K562 (cell line): ENCODE measurements at regions not wholly inside any gene's neighbourhood (a gene's known extent, or its start where the extent isn't known, plus 50 kb on each side); places are given as distances from the start of the nearest gene placed in this dataset.
A peak's percentile ranks its signal among the peaks of the same experiment; 100 is the strongest.

Experiments
- ATAC-seq: fragments of 200-7000 bp; cut with Tn5 transposase; 3 replicates; pipeline ENCODE4 v1.9.1; 2020; ENCODE audit warnings: moderate library complexity
- BruUV-seq: library from RNA; stranded (reverse); fragments of 400-500 nt; replicated peaks from 2 replicates; lab custom pipeline; 2021; lab: Mats Ljungman, UMichigan
- CTCF ChIA-PET: fragments of 300-600 bp; formaldehyde crosslinking; extraction: SDS; loops from one replicate; lab custom pipeline; 2021; ENCODE audit warnings: low intra/inter-chr PET ratio; lab: Yijun Ruan, JAX
- POLR2A ChIA-PET: fragments of 300-600, 350-650 bp; sonication (Branson Sonifier 250); formaldehyde crosslinking; extraction: SDS; loops from one replicate; lab custom pipeline; 2021; ENCODE audit warnings: antibody characterized with exemption, inconsistent platforms; lab: Yijun Ruan, JAX
- DNase-seq, 4 experiments: peaks; one replicate each; pipeline versions ENCODE4 v3.0.0 to v3.0.0-alpha.2; 2011 to 2018; ENCODE audit warnings: low spot score in 3 of 4, mixed read lengths in 3 of 4; ENCODE audit errors: extremely low read depth in 1 of 4
- FAIRE-seq: peaks from 2 replicates; lab custom pipeline; 2011; peaks lifted over from hg19 to GRCh38; lab: Jason Lieb, UNC
- H2AFZ ChIP-seq: 2 replicates; pipeline ENCODE4 v1.6.0; 2011; ENCODE audit warnings: low read depth, low read length, control low read depth, inconsistent platforms
- H3K27ac ChIP-seq: fragments of 200-600 bp; 3 replicates; pipeline ENCODE4 v1.8.0; 2011; ENCODE audit warnings: low read depth, mild to moderate bottlenecking, control low read depth, inconsistent platforms, low read length, moderate library complexity, mixed read lengths; ENCODE audit errors: extremely low read depth
- H3K27me3 ChIP-seq, 2 experiments: fragments of 300-600 bp in 1 of 2; 2 replicates in 1 of 2; 3 replicates in 1 of 2; pipeline versions ENCODE4 v1.6.0 to v1.8.0; 2011; ENCODE audit warnings: inconsistent platforms in 2 of 2, low read length in 2 of 2, mild to moderate bottlenecking in 1 of 2, mixed read lengths in 1 of 2, moderate library complexity in 1 of 2; ENCODE audit not compliant: control insufficient read depth in 2 of 2, insufficient read depth in 2 of 2
- H3K36me3 ChIP-seq: fragments of 300-600 bp; 3 replicates; pipeline ENCODE4 v1.8.0; 2011; ENCODE audit warnings: mild to moderate bottlenecking, low read length, inconsistent platforms; ENCODE audit not compliant: control insufficient read depth, insufficient read depth
- H3K4me1 ChIP-seq, 2 experiments: fragments of 200-600 bp in 1 of 2; replicated peaks in 1 of 2; 2 replicates in 1 of 2; 3 replicates in 1 of 2; pipeline versions ENCODE4 v1.5.1 to v1.8.0; 2011; ENCODE audit warnings: inconsistent platforms in 2 of 2, low read length in 2 of 2, mild to moderate bottlenecking in 1 of 2, mixed read lengths in 1 of 2, moderate library complexity in 1 of 2; ENCODE audit not compliant: control insufficient read depth in 2 of 2, insufficient read depth in 2 of 2
- H3K4me2 ChIP-seq: 2 replicates; pipeline ENCODE4 v1.6.1; 2011; ENCODE audit warnings: low read length, control low read depth, inconsistent platforms, mixed read lengths; ENCODE audit not compliant: insufficient read depth
- H3K4me3 ChIP-seq: fragments of 200-600 bp; sonication (generic), shearing (Covaris generic); 2 replicates; pipeline ENCODE4 v1.5.1; 2016; ENCODE audit warnings: control low read depth, inconsistent platforms
- H3K79me2 ChIP-seq: fragments of 200-600 bp; 3 replicates; pipeline ENCODE4 v1.8.0; 2011; ENCODE audit warnings: low read length, inconsistent platforms; ENCODE audit not compliant: control insufficient read depth, insufficient read depth
- H3K9ac ChIP-seq, 2 experiments: 2 replicates each; pipeline versions ENCODE4 v1.6.0 to v1.6.1; 2011; ENCODE audit warnings: low read depth in 2 of 2, low read length in 2 of 2, control low read depth in 1 of 2, inconsistent platforms in 1 of 2, mild to moderate bottlenecking in 1 of 2, mixed read lengths in 1 of 2; ENCODE audit not compliant: insufficient read depth in 1 of 2
- H3K9me1 ChIP-seq: one replicate; pipeline ENCODE4 v1.6.0; 2011; ENCODE audit warnings: inconsistent platforms, mild to moderate bottlenecking, low read length, moderate library complexity; ENCODE audit not compliant: control insufficient read depth, insufficient read depth
- H3K9me3 ChIP-seq: replicated peaks from 2 replicates; pipeline ENCODE4 v1.5.1; 2011; ENCODE audit warnings: low read depth, low read length, inconsistent platforms; ENCODE audit not compliant: control insufficient read depth, insufficient read depth
- H4K20me1 ChIP-seq: replicated peaks from 2 replicates; pipeline ENCODE4 v1.6.1; 2011; ENCODE audit warnings: low read length, inconsistent platforms, mixed read lengths; ENCODE audit not compliant: control insufficient read depth, insufficient read depth
- EGR1 ChIP-seq: fragments of 450-650 bp; conservative IDR thresholded peaks from 2 replicates; pipeline ENCODE4 v1.6.1; 2017; ENCODE audit warnings: mild to moderate bottlenecking
- HDGF ChIP-seq: fragments of 450-650 bp; IDR thresholded peaks from 2 replicates; pipeline ENCODE4 v1.6.1; 2016
- KDM5B ChIP-seq: fragments of 200-600 bp; sonication (generic); IDR thresholded peaks from 2 replicates; pipeline ENCODE4 v1.6.1; 2012; ENCODE audit warnings: low read depth, mild to moderate bottlenecking, moderate library complexity, low read length, control low read depth, inconsistent platforms; ENCODE audit not compliant: insufficient replicate concordance
- MCM3 ChIP-seq: fragments of 450-650 bp; IDR thresholded peaks from 2 replicates; pipeline ENCODE4 v1.6.1; 2016
- OTX1 ChIP-seq: fragments of 450-650 bp; formaldehyde crosslinking; IDR thresholded peaks from 2 replicates; pipeline ENCODE4 v1.4.0; 2022; ENCODE audit warnings: mild to moderate bottlenecking
- PCBP2 ChIP-seq: fragments of 200-400 bp; formaldehyde crosslinking; IDR thresholded peaks from 2 replicates; pipeline ENCODE4 v1.6.1; 2018; ENCODE audit warnings: low read length, low read depth, mild to moderate bottlenecking, moderate library complexity; ENCODE audit not compliant: poor library complexity, severe bottlenecking
- PHB2 ChIP-seq: fragments of 450-650 bp; IDR thresholded peaks from 2 replicates; pipeline ENCODE4 v1.6.1; 2017; ENCODE audit warnings: low read depth
- PKNOX1 ChIP-seq: fragments of 450-650 bp; IDR thresholded peaks from 2 replicates; pipeline ENCODE4 v1.6.1; 2016
- ZNF124 ChIP-seq: sonication (generic); formaldehyde crosslinking; IDR thresholded peaks from 2 replicates; pipeline ENCODE4 v1.8.1; 2022; ENCODE audit warnings: missing genetic modification reagents
- WGBS: fragments of 100-300 bp; shearing (Covaris generic); methylation state at CpG from one replicate; pipeline ENCODE4 v1.1.6; 2016; ENCODE audit warnings: low coverage, mixed read lengths; ENCODE audit not compliant: insufficient coverage; ENCODE audit errors: missing lambda C conversion rate; 5-methylcytosine and 5-hydroxymethylcytosine counted together
- in situ Hi-C: fragments of 300-500 bp; cut with MboI; formaldehyde crosslinking; loops from 4 replicates; pipeline ENCODE4 v1.15.0; 2018; ENCODE audit warnings: inconsistent platforms, mixed read lengths
- intact Hi-C: fragments of 100-400 bp; cut with micrococcal nuclease; formaldehyde crosslinking; loops from 2 replicates; pipeline ENCODE4 v1.14.2; 2022
- TF ChIP-seq, protein P1 (sequence below): fragments of 450-650 bp; formaldehyde crosslinking; IDR thresholded peaks from 2 replicates; pipeline ENCODE4 v1.4.0; 2022; ENCODE audit warnings: missing genetic modification characterization

DNA sequence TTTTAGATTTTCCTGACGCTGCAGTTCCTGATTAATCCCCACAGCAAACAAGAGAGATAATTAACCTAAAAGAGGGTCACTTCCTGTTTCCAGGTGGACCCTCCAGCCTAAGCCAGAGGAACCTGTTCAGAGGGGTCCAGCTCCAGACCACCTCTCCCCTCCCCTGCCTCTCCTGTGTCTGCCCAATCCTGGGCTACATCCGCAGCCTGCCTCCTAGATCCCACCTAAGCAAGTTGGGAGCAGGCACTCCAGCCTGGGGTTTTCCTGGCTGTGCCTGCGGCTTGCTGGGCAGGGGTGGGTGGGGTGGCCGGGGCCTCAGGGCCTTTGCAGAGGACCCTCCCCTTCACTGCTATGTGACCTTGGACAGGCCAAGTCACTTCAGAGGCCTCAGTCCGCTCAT lies 178.6 kb upstream of the LINGO1 start (continued):
- no peak for TF ChIP-seq PCBP2

GRCh38 chr15:77810130-77810571 lies 177.4 kb upstream of the LINGO1 start:
- in situ Hi-C loops: no loop called here
- ChIA-PET CTCF (no interaction called here), POLR2A (interaction anchor here (0.6 to 0.7 kb wide), 2 partner anchors 8 to 1415 kb away, joined by 3 read pairs; no protein-coding TSS in a partner anchor)
- 16% methylated on average over 6 of the region's 6 CpGs for WGBS
- Histone ChIP-seq H3K9me1 (no peaks in the 10 kb centered on the region), H3K9ac (no peak overlapping the region; a peak in 1 of 4 replicates), H3K79me2 (no peaks in the 10 kb centered on the region), H2AFZ (no peak overlapping the region), H3K4me1 (peaks cover 0 to 4% of the 10 kb centered on the region in 2 experiments; a peak in 1 of 5 replicates), H3K36me3 (no peaks in the 10 kb centered on the region), H4K20me1 (peaks cover 6% of the 10 kb centered on the region; the same call in 1 of the 2 replicates), H3K27me3 (peaks cover 0 to 16% of the 10 kb centered on the region in 2 experiments; a peak in 2 of 5 replicates), H3K27ac (no peak overlapping the region), H3K4me3 (no peak overlapping the region), H3K9me3 (no peaks in the 10 kb centered on the region), H3K4me2 (no peak overlapping the region)
- DNase-seq (no peak), FAIRE-seq (no peak), ATAC-seq (peak; percentile 20; the same call in 1 of the 3 replicates)
- intact Hi-C loops: no loop called here
- TF ChIP-seq, protein P1, sequence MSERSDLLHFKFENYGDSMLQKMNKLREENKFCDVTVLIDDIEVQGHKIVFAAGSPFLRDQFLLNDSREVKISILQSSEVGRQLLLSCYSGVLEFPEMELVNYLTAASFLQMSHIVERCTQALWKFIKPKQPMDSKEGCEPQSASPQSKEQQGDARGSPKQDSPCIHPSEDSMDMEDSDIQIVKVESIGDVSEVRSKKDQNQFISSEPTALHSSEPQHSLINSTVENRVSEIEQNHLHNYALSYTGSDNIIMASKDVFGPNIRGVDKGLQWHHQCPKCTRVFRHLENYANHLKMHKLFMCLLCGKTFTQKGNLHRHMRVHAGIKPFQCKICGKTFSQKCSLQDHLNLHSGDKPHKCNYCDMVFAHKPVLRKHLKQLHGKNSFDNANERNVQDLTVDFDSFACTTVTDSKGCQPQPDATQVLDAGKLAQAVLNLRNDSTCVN (CRISPR knock-in tag): 0 out of 2 replicates have a peak, but pooled peaks have one; percentile 55
- TF ChIP-seq PKNOX1: peak; percentile 45; the same call in 1 of the 2 replicates
- no peak for TF ChIP-seq EGR1
- no peak for TF ChIP-seq KDM5B
- TF ChIP-seq PHB2: no peak
- TF ChIP-seq ZNF124 (CRISPR knock-in tag): no peak
- peak; percentile 74 for TF ChIP-seq MCM3
- TF ChIP-seq OTX1: peak; percentile 67; the same call in 1 of the 2 replicates
- 0 out of 2 replicates have a peak, but pooled peaks have one; percentile 30 for TF ChIP-seq HDGF
- no TSS peak for BruUV-seq
